AG04449 (cell line): ENCODE measurements at regions not wholly inside any gene's neighbourhood (a gene's known extent, or its start where the extent isn't known, plus 50 kb on each side); places are given as distances from the start of the nearest gene placed in this dataset.

Source experiments
- CTCF ChIA-PET: fragments of 350-600 bp; formaldehyde crosslinking; extraction: SDS; loops from one replicate; lab custom pipeline; 2021; ENCODE audit warnings: antibody characterized with exemption; lab: Yijun Ruan, JAX
- POLR2A ChIA-PET: fragments of 400-600, 350-600 bp; formaldehyde crosslinking; extraction: SDS; loops from one replicate; lab custom pipeline; 2020; ENCODE audit warnings: antibody characterized with exemption, inconsistent platforms; lab: Yijun Ruan, JAX
- DNase-seq: peaks from one replicate; pipeline ENCODE4 v3.0.0-alpha.2; 2010; ENCODE audit warnings: low read depth, low spot score
- H3K4me3 ChIP-seq: 2 replicates; pipeline ENCODE4 v1.5.1; 2011; ENCODE audit warnings: low read depth, mild to moderate bottlenecking, control low read depth, low read length
- CTCF ChIP-seq: IDR thresholded peaks from one replicate; pipeline ENCODE4 v1.5.1; 2011; ENCODE audit warnings: mild to moderate bottlenecking, moderate library complexity, low read length, control low read depth, inconsistent platforms; ENCODE audit not compliant: insufficient read depth; ENCODE audit errors: missing control alignments

GRCh38 chr9:117815948-117816347 is 111.7 kb downstream of the TLR4 start:
- no peak overlapping the region for H3K4me3 ChIP-seq
- ChIA-PET POLR2A (no interaction called here), CTCF (no interaction called here)
- DNase-seq: no peak
- TF ChIP-seq CTCF: no peak

DNA sequence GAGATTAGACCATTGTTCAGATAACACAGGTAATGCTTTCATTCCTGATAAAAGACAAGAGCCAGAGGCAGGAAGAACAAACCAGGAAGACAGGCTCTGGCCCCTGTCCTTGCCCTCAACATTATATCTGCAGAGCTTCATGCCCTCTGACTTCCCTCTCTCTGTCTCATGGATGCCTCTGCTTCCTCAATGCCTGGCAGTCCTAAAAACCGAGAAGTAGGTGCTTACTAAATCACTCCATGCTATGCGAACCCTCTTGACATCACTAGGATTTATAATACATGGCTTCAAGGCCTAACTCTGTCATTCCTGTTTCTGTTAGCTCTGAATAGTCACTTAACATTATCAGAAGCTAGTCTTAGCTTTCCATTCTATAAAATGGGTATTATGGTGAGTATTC is 117.8 kb downstream of the TLR4 start:
- DNase-seq: no peak
- ChIA-PET CTCF (no interaction called here), POLR2A (no interaction called here)
- H3K4me3 ChIP-seq: no peak overlapping the region
- TF ChIP-seq CTCF: no peak

- TF ChIP-seq CTCF: no peak
- DNase-seq: no peak
- CTCF ChIA-PET: no interaction called here
- POLR2A ChIA-PET: no interaction called here
- no peak overlapping the region for H3K4me3 ChIP-seq
Measured at GRCh38 chr9:117823576-117823975, 119.4 kb downstream of the TLR4 start.

DNA sequence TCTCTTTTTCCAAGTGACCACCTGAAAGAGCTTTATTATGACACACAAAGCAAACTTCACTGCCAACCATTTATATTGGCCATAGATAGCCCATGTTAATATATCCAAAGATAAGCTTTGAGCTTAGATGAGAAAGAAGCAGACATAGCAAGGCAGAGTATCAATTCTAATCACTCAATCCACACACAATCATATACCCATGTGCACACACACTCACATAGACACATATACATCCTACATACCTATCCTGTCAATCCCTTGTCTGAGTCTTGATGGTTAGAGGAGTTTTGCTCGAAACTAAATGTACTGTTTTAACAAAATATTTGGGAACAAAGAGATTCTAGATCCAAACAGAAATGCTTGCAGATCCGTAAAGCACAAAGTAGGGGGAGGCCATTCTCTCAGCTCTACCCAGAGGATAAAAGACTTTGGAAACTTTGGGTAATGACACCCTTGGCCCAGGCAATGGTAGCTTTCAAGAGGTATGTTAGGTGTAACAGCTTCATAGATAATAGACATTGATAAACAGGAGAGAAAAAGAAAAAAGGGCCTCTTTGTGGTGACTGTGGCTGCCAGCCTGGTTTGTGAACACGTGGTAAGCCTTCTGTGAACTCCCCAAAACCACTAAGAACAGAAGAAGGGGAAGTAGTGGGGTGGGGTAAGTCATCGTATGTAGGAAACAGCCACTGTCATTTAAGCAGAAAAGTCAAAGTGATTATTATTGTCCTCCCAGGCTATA is 121.6 kb downstream of the TLR4 start:
- POLR2A ChIA-PET: no interaction called here
- no peak for DNase-seq
- H3K4me3 ChIP-seq: no peak overlapping the region
- no peak for TF ChIP-seq CTCF
- CTCF ChIA-PET: no interaction called here

DNA sequence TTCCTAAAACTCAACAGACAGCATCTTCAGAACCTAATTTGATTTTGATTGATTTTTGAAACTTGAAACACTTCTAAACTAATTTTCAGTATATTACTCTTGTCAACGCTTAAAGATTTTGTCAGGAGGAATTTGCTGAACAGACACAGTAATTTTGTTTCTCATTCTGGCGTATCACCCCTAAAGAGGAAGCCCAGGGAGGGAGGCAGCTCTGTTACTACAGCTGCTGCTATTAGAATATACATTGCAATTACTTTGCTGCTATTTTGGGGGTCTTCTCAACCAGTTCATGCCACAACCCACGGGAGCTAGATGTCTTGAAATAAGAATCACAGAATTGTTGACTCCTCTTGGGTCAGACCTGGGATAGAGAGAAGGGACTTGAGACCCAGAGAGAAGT is 122.6 kb downstream of the TLR4 start:
- DNase-seq: no peak
- CTCF ChIA-PET: interaction anchor here (0.9 kb wide), 1 partner anchor 24 kb away, joined by 3 read pairs; no protein-coding TSS in a partner anchor

More for the DNA sequence above, 122.6 kb downstream of the TLR4 start:
- POLR2A ChIA-PET: no interaction called here
- TF ChIP-seq CTCF: no peak
- H3K4me3 ChIP-seq: no peak overlapping the region
